Glutamatergic neuron (in vitro differentiated cells): ENCODE measurements at regions not wholly inside any gene's neighbourhood (a gene's known extent, or its start where the extent isn't known, plus 50 kb on each side); places are given as distances from the start of the nearest gene placed in this dataset.

Source experiments
- DNase-seq: peaks from one replicate; pipeline ENCODE4 v3.0.0; 2022
- H3K27ac Mint-ChIP-seq: one replicate; pipeline ENCODE4 v1.8.0; 2020; ENCODE audit warnings: mild to moderate bottlenecking, mixed read lengths, inconsistent platforms; ENCODE audit not compliant: unreplicated experiment
- H3K27me3 Mint-ChIP-seq: one replicate; pipeline ENCODE4 v1.8.0; 2020; ENCODE audit warnings: mild to moderate bottlenecking, moderate library complexity, mixed read lengths, inconsistent platforms; ENCODE audit not compliant: unreplicated experiment
- H3K36me3 Mint-ChIP-seq: one replicate; pipeline ENCODE4 v1.8.0; 2020; ENCODE audit warnings: mild to moderate bottlenecking, mixed read lengths, inconsistent platforms; ENCODE audit not compliant: unreplicated experiment
- H3K4me1 Mint-ChIP-seq: one replicate; pipeline ENCODE4 v1.8.0; 2020; ENCODE audit warnings: mild to moderate bottlenecking, low read depth, mixed read lengths, inconsistent platforms; ENCODE audit not compliant: unreplicated experiment
- H3K4me3 Mint-ChIP-seq: one replicate; pipeline ENCODE4 v1.8.0; 2020; ENCODE audit warnings: mild to moderate bottlenecking, mixed read lengths, inconsistent platforms; ENCODE audit not compliant: unreplicated experiment
- H3K9me3 Mint-ChIP-seq: one replicate; pipeline ENCODE4 v1.8.0; 2020; ENCODE audit warnings: mild to moderate bottlenecking, moderate library complexity, mixed read lengths, inconsistent platforms; ENCODE audit not compliant: unreplicated experiment
- CTCF ChIP-seq: fragments of 200-600 bp; sonication (generic); IDR thresholded peaks from one replicate; pipeline ENCODE4 v1.5.0; 2021; ENCODE audit not compliant: partially characterized antibody, unreplicated experiment

- Mint-ChIP-seq H3K4me3 (no peak overlapping the region), H3K4me1 (no peaks in the 10 kb centered on the region), H3K36me3 (no peaks in the 10 kb centered on the region), H3K27me3 (no peaks in the 10 kb centered on the region), H3K27ac (no peak overlapping the region), H3K9me3 (no peaks in the 10 kb centered on the region)
- DNase-seq = no peak
- no peak for TF ChIP-seq CTCF
Measured at GRCh38 chr4:63553123-63553522, 856.1 kb downstream of the TECRL start.

- Mint-ChIP-seq H3K27me3 (no peaks in the 10 kb centered on the region), H3K36me3 (no peaks in the 10 kb centered on the region), H3K4me1 (no peaks in the 10 kb centered on the region), H3K27ac (no peak overlapping the region), H3K9me3 (peaks cover 2% of the 10 kb centered on the region), H3K4me3 (no peak overlapping the region)
- no peak for TF ChIP-seq CTCF
- DNase-seq = no peak
Measured at GRCh38 chr4:63541828-63542227, 867.4 kb downstream of the TECRL start.

DNA sequence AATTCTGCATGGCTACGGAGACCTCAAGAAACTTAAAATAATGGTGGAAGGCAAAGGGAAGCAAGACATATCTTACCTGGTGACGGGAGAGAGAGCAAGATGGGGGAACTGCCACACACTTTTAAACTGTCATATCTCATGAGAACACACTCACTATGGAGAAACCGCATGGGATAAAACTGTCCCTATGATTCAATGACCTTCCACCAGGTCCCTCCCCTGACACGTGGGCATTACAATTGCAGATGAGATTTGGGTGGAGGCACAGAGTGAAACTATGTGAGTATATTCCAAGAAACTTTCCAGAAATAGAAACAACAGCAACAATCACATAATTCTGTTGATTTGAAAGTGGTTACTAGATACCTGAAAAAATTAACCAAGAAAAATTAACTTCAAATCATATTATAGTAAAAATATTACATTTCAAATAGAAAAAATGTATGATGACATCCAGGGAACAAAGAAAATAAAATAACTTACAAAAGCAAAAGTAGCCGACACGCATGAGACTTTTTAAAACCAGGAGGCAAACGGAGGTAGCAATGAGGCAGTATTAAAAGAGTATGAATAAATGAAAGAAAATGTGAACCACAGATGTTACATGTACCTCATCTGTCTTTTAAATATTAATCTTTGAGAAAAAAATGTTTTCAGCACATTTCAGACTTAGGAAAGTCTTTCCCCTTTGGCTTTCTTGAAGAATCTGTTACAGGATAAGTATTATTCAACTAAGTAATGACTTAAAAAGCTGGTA lies 879.5 kb downstream of the TECRL start:
- no peak for DNase-seq
- H3K4me1 Mint-ChIP-seq = no peaks in the 10 kb centered on the region
- no peaks in the 10 kb centered on the region for H3K9me3 Mint-ChIP-seq
- H3K27me3 Mint-ChIP-seq = no peaks in the 10 kb centered on the region
- H3K36me3 Mint-ChIP-seq = no peaks in the 10 kb centered on the region
- H3K4me3 Mint-ChIP-seq = no peak overlapping the region
- no peak for TF ChIP-seq CTCF
- H3K27ac Mint-ChIP-seq = no peak overlapping the region

DNA sequence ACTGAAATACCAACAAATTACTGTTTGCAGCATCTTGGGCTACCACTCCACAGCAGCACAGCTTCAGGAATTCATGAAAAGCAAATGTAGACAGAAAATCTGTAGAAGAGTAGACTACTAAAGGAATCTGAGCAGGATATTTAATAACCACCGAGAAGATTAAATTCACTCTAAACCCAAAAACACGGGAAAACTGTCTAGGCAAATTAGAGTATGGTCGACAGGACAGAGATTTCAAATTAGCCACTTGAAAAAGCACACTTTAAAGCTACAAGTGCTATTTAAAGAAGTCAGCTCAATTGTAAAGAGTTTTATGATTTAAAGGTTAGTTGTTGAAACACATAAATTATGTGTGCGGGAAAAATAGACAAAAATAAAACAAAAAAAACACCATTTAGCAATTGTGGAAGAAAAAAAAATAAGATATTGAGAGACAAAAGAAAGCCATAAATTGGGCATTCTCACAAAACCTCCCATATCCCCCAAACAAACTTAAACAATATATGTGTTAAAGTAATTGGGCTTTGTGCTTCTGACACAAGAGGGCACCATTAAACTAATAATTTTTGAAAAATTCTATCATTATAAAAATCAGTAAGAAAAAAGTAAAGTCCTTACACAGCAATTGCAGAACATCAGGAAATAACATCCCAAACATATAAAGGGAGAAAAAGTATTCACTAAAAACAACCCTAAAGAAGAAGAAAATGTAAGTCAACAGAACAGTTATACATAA lies 880.8 kb downstream of the TECRL start:
- no peak overlapping the region for H3K4me3 Mint-ChIP-seq
- H3K9me3 Mint-ChIP-seq = no peaks in the 10 kb centered on the region
- no peaks in the 10 kb centered on the region for H3K27me3 Mint-ChIP-seq
- no peaks in the 10 kb centered on the region for H3K36me3 Mint-ChIP-seq
- no peak for TF ChIP-seq CTCF
- no peaks in the 10 kb centered on the region for H3K4me1 Mint-ChIP-seq
- H3K27ac Mint-ChIP-seq = no peak overlapping the region
- DNase-seq = no peak

DNA sequence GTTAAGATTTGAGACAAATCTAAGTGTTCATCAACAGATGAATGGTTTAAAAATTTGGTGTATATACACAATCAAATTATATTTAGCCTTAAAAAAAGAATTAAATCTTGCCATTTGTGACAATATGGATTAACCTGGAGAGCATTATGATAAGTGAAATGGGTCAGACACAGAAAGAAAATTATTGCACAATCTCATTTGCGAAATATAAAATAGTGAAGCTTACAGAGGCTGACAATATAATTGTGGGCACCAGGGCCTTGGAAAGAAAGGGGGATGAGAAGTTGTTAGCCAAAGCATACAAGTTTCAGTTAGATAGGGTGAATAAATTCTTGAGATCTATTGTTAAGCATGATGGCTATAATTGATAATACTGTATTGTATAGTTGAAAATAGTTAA lies 883.0 kb downstream of the TECRL start:
- no peak overlapping the region for H3K4me3 Mint-ChIP-seq
- H3K4me1 Mint-ChIP-seq = no peaks in the 10 kb centered on the region
- H3K27me3 Mint-ChIP-seq = no peaks in the 10 kb centered on the region
- H3K9me3 Mint-ChIP-seq = peaks cover 3% of the 10 kb centered on the region
- DNase-seq = no peak
- H3K27ac Mint-ChIP-seq = no peak overlapping the region
- H3K36me3 Mint-ChIP-seq = peaks cover 6% of the 10 kb centered on the region
- TF ChIP-seq CTCF = no peak
